Neural progenitor cell (in vitro differentiated cells): ENCODE measurements at regions not wholly inside any gene's neighbourhood (a gene's known extent, or its start where the extent isn't known, plus 50 kb on each side); places are given as distances from the start of the nearest gene placed in this dataset.

Source experiments
- CTCF ChIP-seq: fragments of 200-600 bp; sonication (generic); IDR thresholded peaks from 2 replicates; pipeline ENCODE4 v1.5.1; 2017; ENCODE audit warnings: antibody characterized with exemption, mild to moderate bottlenecking
- EZH2 ChIP-seq: fragments of 200-600 bp; sonication (generic); IDR thresholded peaks from 2 replicates; pipeline ENCODE4 v1.6.1; 2017; ENCODE audit warnings: antibody characterized with exemption, mild to moderate bottlenecking, moderate library complexity

- no peak for TF ChIP-seq EZH2
- TF ChIP-seq CTCF, result no peak
These were observed 60.2 kb upstream of the FBXL7 start for GRCh38 chr5:15439801-15440200.
